ENCODE measurements at regions not wholly inside any gene's neighbourhood (a gene's known extent, or its start where the extent isn't known, plus 50 kb on each side); places are given as distances from the start of the nearest gene placed in this dataset.

DNA sequence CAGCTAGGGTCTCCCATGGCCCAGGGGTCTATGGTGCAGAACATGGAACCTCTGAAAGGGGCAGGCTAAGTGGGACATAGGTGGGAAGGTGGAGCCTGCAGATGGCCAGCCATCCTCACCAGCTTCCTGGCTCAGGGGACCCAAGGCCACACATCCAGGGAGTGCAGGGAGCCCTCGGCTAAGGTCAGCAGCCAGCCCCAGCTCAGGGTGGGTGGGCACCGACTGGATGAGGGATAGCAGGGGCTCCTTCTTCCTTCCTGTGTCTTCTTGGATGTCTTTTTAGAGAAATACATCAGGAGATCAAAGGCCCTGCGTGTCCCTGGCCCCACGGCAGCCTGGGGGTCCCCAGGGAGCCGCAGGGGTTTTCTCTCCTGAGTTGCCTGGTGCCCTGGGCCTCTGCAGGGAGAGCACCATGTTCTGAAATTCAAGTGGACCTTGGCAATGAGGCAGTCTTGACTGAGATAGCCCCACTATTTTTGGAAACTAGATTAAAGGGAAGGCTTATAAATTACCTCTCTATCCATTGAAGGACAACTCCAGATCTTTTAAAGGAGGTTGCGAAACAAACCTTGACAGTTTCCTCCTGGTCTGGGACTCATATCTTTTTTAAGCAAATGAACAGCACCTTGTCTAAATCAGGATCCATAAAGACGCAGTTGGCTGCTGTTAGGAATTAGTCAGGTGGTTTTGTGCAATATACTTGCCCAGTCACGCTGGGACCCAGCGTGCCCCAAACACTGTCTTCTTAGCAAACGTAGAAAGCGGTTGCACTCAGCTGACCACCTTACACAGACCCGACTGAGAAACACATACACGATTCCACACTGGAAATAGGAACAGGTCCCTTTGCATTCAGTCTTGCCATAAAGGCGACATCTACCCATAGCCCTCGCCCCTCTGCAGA is 242.3 kb downstream of the TOMM20 start:
- Histone ChIP-seq H3K4ac (ENCODE audit: low read depth, low read length) (no peak overlapping the region), H2BK12ac (ENCODE audit: insufficient read length, low read depth, low read length) (no peak overlapping the region), H4K5ac (ENCODE audit: insufficient read length, low read depth, low read length) (no peak overlapping the region), H4K91ac (ENCODE audit: insufficient read length, low read depth, low read length) (no peak overlapping the region), H3K27me3 (ENCODE audit: insufficient read depth, low read length) (no peaks in the 10 kb centered on the region), H3K79me2 (ENCODE audit: insufficient read depth, low read length) (no peaks in the 10 kb centered on the region), H3K79me1 (ENCODE audit: insufficient read depth, low read depth, low read length, poor library complexity, severe bottlenecking) (no peaks in the 10 kb centered on the region), H3K4me1 (ENCODE audit: insufficient read depth, low read length) (no peaks in the 10 kb centered on the region), H3K9me3 (ENCODE audit: control insufficient read depth, low read depth, low read length) (no peaks in the 10 kb centered on the region), H2BK20ac (ENCODE audit: low read depth, low read length, poor library complexity, severe bottlenecking) (no peak overlapping the region), H3K27ac (ENCODE audit: insufficient read length, low read depth, low read length) (no peak overlapping the region), H3K23me2 (ENCODE audit: insufficient read length, low read depth, low read length, poor library complexity, severe bottlenecking) (no peaks in the 10 kb centered on the region), H3K9ac (ENCODE audit: extremely low read depth, insufficient read length, low read length) (no peak overlapping the region), H3K23ac (ENCODE audit: insufficient read length, low read depth, low read length) (no peak overlapping the region), H2AFZ (ENCODE audit: low read length) (no peak overlapping the region), H3K56ac (ENCODE audit: insufficient read length, low read depth, low read length) (no peak overlapping the region), H3K4me2 (ENCODE audit: insufficient read depth, insufficient read length, low read length) (no peak overlapping the region), H2BK15ac (ENCODE audit: low read depth, low read length) (no peak overlapping the region), H2AK5ac (ENCODE audit: insufficient read length, low read length) (no peak overlapping the region), H3T11ph (ENCODE audit: low read length) (no peak overlapping the region), H2BK120ac (ENCODE audit: low read depth, low read length, poor library complexity, severe bottlenecking) (no peak overlapping the region), H4K8ac (replicated peaks; ENCODE audit: insufficient read length, low read depth, low read length) (no peak overlapping the region), H2BK5ac (ENCODE audit: insufficient read length, low read length) (no peak overlapping the region), H3K14ac (ENCODE audit: insufficient read depth, low read length) (no peak overlapping the region; the same call in 1 of the 2 replicates), H4K20me1 (ENCODE audit: control insufficient read depth, insufficient read depth, insufficient read length) (no peaks in the 10 kb centered on the region), H3K18ac (ENCODE audit: insufficient read length, low read depth, low read length) (no peak overlapping the region)
- H3K4me3 Mint-ChIP-seq = no peak overlapping the region
- no peaks in the 10 kb centered on the region for H3K4me1 Mint-ChIP-seq
- TF ChIP-seq, protein P1, sequence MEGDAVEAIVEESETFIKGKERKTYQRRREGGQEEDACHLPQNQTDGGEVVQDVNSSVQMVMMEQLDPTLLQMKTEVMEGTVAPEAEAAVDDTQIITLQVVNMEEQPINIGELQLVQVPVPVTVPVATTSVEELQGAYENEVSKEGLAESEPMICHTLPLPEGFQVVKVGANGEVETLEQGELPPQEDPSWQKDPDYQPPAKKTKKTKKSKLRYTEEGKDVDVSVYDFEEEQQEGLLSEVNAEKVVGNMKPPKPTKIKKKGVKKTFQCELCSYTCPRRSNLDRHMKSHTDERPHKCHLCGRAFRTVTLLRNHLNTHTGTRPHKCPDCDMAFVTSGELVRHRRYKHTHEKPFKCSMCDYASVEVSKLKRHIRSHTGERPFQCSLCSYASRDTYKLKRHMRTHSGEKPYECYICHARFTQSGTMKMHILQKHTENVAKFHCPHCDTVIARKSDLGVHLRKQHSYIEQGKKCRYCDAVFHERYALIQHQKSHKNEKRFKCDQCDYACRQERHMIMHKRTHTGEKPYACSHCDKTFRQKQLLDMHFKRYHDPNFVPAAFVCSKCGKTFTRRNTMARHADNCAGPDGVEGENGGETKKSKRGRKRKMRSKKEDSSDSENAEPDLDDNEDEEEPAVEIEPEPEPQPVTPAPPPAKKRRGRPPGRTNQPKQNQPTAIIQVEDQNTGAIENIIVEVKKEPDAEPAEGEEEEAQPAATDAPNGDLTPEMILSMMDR (conservative IDR thresholded peaks at IDR 0.05) = no peak
- H3K27me3 Mint-ChIP-seq (ENCODE audit: low read depth) = no peaks in the 10 kb centered on the region; the same call in none of the 2 replicates
- no peaks in the 10 kb centered on the region for H3K9me3 Mint-ChIP-seq
- WGBS (ENCODE audit: extremely low coverage, insufficient read length, low lambda C conversion rate) = no CpG with 5 or more reads among the region's 15 CpGs
- H3K27ac Mint-ChIP-seq = no peak overlapping the region; a peak in 1 of 7 replicates
- no peaks in the 10 kb centered on the region for H3K36me3 Mint-ChIP-seq (ENCODE audit: insufficient read depth in 1 of 3, low read depth in 3 of 3)
- no peak for DNase-seq

All from H9 (cell line).